ENCODE measurements at regions not wholly inside any gene's neighbourhood (a gene's known extent, or its start where the extent isn't known, plus 50 kb on each side); places are given as distances from the start of the nearest gene placed in this dataset.

GRCh38 chr12:73210548-73211204 lies 938.5 kb downstream of the TRHDE start:
- no peaks in the 10 kb centered on the region for H3K27me3 ChIP-seq (replicated peaks in 1 of 7)
- H3K27ac ChIP-seq = no peak overlapping the region
- WGBS, 5 donors = 77 to 87% (median 82%) methylated on average over 5 of the region's 5 CpGs
- no peaks in the 10 kb centered on the region for H3K36me3 ChIP-seq
- H3K9me3 ChIP-seq = peaks cover 0 to 14% (median 0%) of the 10 kb centered on the region in 8 donors
- no peak for TF ChIP-seq POLR2AphosphoS5 (IDR thresholded peaks at IDR 0.05)
- no peak for TF ChIP-seq CTCF (IDR thresholded peaks at IDR 0.05 in 8 of 11, conservative IDR thresholded peaks at IDR 0.05 in 3 of 11)
- no peak overlapping the region for H3K4me3 ChIP-seq
- intact Hi-C loops (cut with DNase I; ENCODE audit: low total_unique reads) = no loop called here
- no peaks in the 10 kb centered on the region for H3K4me1 ChIP-seq
- DNase-seq = no peak

DNA sequence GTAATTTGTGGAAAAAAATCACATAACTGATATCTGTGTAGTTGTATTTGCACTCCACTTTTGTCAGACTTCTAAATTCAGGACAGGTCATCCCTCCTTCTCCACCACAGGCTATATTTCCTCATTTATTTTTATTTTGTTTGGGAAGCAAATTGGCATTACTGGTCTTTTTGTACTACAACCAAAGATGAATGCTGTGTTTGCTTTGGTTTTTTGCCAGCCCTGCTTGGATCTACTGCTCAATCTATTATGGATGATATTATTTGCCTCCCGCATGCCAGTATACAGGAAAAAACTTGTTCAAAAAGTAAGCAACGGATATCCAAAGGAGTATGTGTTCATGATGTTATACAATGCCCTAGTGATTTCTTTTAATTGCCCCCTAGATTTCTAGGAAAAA lies 948.8 kb downstream of the TRHDE start:
- TF ChIP-seq POLR2AphosphoS5 (IDR thresholded peaks at IDR 0.05) (no peak), CTCF (IDR thresholded peaks at IDR 0.05 in 8 of 11, conservative IDR thresholded peaks at IDR 0.05 in 3 of 11) (no peak), POLR2A (IDR thresholded peaks at IDR 0.05) (no peak)
- Histone ChIP-seq H3K27ac (no peak overlapping the region), H3K4me3 (no peak overlapping the region), H3K4me1 (no peaks in the 10 kb centered on the region), H3K36me3 (no peaks in the 10 kb centered on the region), H3K9me3 (peaks cover 0 to 22% (median 10%) of the 10 kb centered on the region in 8 donors), H3K27me3 (replicated peaks in 1 of 7) (no peaks in the 10 kb centered on the region)
- intact Hi-C loops (cut with DNase I; ENCODE audit: low total_unique reads) = no loop called here
- WGBS, 5 donors = 82 to 94% (median 85%) methylated on average over 2 of the region's 2 CpGs
- DNase-seq = no peak

GRCh38 chr12:73221398-73221797 lies 949.2 kb downstream of the TRHDE start:
- Histone ChIP-seq H3K9me3 (peaks cover 0 to 22% (median 10%) of the 10 kb centered on the region in 8 donors), H3K27ac (no peak overlapping the region), H3K4me1 (no peaks in the 10 kb centered on the region), H3K4me3 (no peak overlapping the region), H3K27me3 (replicated peaks in 1 of 7) (no peaks in the 10 kb centered on the region), H3K36me3 (no peaks in the 10 kb centered on the region)
- no peak for DNase-seq
- intact Hi-C loops (cut with DNase I; ENCODE audit: low total_unique reads) = no loop called here
- no peak for TF ChIP-seq POLR2A (IDR thresholded peaks at IDR 0.05)

GRCh38 chr12:73221836-73222235 lies 949.7 kb downstream of the TRHDE start:
- peaks cover 0 to 22% (median 10%) of the 10 kb centered on the region in 8 donors for H3K9me3 ChIP-seq
- no peaks in the 10 kb centered on the region for H3K36me3 ChIP-seq
- no peaks in the 10 kb centered on the region for H3K4me1 ChIP-seq
- no peak overlapping the region for H3K27ac ChIP-seq
- no peak for TF ChIP-seq POLR2A (IDR thresholded peaks at IDR 0.05)
- TF ChIP-seq CTCF (IDR thresholded peaks at IDR 0.05 in 8 of 11, conservative IDR thresholded peaks at IDR 0.05 in 3 of 11) = no peak
- TF ChIP-seq POLR2AphosphoS5 (IDR thresholded peaks at IDR 0.05) = no peak
- no peaks in the 10 kb centered on the region for H3K27me3 ChIP-seq (replicated peaks in 1 of 7)
- no peak for DNase-seq
- H3K4me3 ChIP-seq = no peak overlapping the region
- intact Hi-C loops (cut with DNase I; ENCODE audit: low total_unique reads) = no loop called here

Measured in spleen (tissue), 11 donors.